NCI-H526 (cell line): ENCODE measurements at regions not wholly inside any gene's neighbourhood (a gene's known extent, or its start where the extent isn't known, plus 50 kb on each side); places are given as distances from the start of the nearest gene placed in this dataset.

Source experiments
- DNase-seq, 2 experiments: peaks; one replicate each; lab custom pipeline; 2025; lab: John Stamatoyannopoulos, UW

DNA sequence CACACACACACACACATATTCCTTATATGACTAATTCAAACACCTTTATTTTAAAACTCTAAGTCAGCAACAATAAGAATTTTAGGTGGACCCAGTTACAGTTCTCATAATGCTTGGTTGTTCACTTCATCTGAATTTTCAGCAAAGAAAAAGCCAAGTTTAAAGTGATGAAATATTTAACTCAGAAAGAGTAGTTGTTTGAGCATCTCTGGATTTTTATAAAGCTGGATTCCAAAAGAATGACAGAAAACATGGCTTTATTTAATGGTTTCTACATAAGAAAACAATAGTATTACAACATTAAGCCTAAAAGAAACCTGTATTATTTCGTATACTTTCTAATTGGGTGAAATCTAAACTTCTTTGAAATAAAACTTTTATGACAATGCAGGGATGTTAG, 54.2 kb upstream of the ADAMTS5 start:
- no peak for DNase-seq

GRCh38 chr21:27017246-27017645, 50.4 kb upstream of the ADAMTS5 start:
- no peak for DNase-seq
